Keratinocyte (primary cell): ENCODE measurements at regions not wholly inside any gene's neighbourhood (a gene's known extent, or its start where the extent isn't known, plus 50 kb on each side); places are given as distances from the start of the nearest gene placed in this dataset.

Experiments used
- EZH2 ChIP-seq: IDR thresholded peaks from one replicate; pipeline ENCODE4 v1.6.1; 2012; ENCODE audit warnings: inconsistent platforms, mild to moderate bottlenecking, low read length, moderate library complexity
- TF ChIP-seq, protein P1 (sequence below), 3 experiments: IDR thresholded peaks in 1 of 3; conservative IDR thresholded peaks in 1 of 3; optimal IDR thresholded peaks in 1 of 3; 2 replicates in 2 of 3; 3 replicates in 1 of 3; pipeline versions ENCODE3 to v1.5.1; 2011; ENCODE audit warnings: low read length in 3 of 3, mild to moderate bottlenecking in 3 of 3, moderate library complexity in 2 of 3, control low read depth in 1 of 3, inconsistent platforms in 1 of 3; ENCODE audit not compliant: insufficient read depth in 2 of 3; ENCODE audit errors: extremely low read depth in 1 of 3

DNA sequence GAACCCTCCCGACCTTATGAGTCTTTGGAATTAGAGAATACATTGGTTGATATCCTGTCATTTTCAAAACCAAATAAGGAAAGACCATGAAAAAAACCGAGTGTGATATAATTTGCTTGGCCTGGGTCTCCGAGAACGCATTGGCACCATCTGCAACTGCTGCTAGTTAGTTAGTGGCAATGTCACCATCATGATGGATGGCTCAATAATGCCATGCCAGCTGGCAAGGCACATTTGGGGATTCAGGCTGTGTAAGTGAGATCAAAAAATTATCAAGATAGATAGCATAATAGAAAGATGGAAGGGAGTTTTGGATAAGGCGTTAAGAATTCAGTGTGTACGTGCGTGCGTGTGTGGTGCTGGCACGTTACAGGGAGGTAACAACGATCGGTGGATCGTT is 134.7 kb upstream of the TCERG1L start:
- TF ChIP-seq, protein P1, sequence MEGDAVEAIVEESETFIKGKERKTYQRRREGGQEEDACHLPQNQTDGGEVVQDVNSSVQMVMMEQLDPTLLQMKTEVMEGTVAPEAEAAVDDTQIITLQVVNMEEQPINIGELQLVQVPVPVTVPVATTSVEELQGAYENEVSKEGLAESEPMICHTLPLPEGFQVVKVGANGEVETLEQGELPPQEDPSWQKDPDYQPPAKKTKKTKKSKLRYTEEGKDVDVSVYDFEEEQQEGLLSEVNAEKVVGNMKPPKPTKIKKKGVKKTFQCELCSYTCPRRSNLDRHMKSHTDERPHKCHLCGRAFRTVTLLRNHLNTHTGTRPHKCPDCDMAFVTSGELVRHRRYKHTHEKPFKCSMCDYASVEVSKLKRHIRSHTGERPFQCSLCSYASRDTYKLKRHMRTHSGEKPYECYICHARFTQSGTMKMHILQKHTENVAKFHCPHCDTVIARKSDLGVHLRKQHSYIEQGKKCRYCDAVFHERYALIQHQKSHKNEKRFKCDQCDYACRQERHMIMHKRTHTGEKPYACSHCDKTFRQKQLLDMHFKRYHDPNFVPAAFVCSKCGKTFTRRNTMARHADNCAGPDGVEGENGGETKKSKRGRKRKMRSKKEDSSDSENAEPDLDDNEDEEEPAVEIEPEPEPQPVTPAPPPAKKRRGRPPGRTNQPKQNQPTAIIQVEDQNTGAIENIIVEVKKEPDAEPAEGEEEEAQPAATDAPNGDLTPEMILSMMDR (optimal IDR thresholded peaks at IDR 0.05 in 1 of 3, IDR thresholded peaks at IDR 0.05 in 1 of 3, conservative IDR thresholded peaks at IDR 0.05 in 1 of 3; ENCODE audit: extremely low read depth in 1 of 3, insufficient read depth in 2 of 3, low read length in 3 of 3) = no peak
- no peak for TF ChIP-seq EZH2
